Neural cell (in vitro differentiated cells): ENCODE measurements at regions not wholly inside any gene's neighbourhood (a gene's known extent, or its start where the extent isn't known, plus 50 kb on each side); places are given as distances from the start of the nearest gene placed in this dataset.

Experiments
- H2AFZ ChIP-seq: fragments of 200-600, 300-800 bp; sonication (generic), shearing (Covaris generic); 2 replicates; pipeline ENCODE4 v1.6.0; 2014; ENCODE audit warnings: low read depth, mild to moderate bottlenecking, antibody characterized with exemption, low read length, moderate library complexity
- H3F3A ChIP-seq: fragments of 200-600 bp; shearing (Covaris generic); 2 replicates; pipeline ENCODE4 v1.6.1; 2016; ENCODE audit warnings: mild to moderate bottlenecking, moderate library complexity, mixed read lengths, antibody characterized with exemption, low read length; ENCODE audit not compliant: insufficient read depth, poor library complexity, severe bottlenecking
- H3K27ac ChIP-seq: fragments of 200-600, 300-800 bp; sonication (generic), shearing (Covaris generic); 2 replicates; pipeline ENCODE4 v1.5.1; 2014; ENCODE audit warnings: mild to moderate bottlenecking, low read length, moderate library complexity
- H3K27me3 ChIP-seq: fragments of 300-800, 200-600 bp; sonication (generic), shearing (Covaris generic); 2 replicates; pipeline ENCODE4 v1.6.0; 2014; ENCODE audit warnings: mild to moderate bottlenecking, low read depth, low read length, moderate library complexity; ENCODE audit not compliant: insufficient read depth
- H3K36me3 ChIP-seq: fragments of 300-800, 200-600 bp; sonication (generic), shearing (Covaris generic); 2 replicates; pipeline ENCODE4 v1.5.1; 2014; ENCODE audit warnings: mild to moderate bottlenecking, antibody characterized with exemption, low read length, moderate library complexity; ENCODE audit not compliant: insufficient read depth
- H3K4me2 ChIP-seq: fragments of 300-800, 200-600 bp; sonication (generic), shearing (Covaris generic); 2 replicates; pipeline ENCODE4 v1.6.0; 2014; ENCODE audit warnings: mild to moderate bottlenecking, low read length
- H3K4me3 ChIP-seq: fragments of 300-800, 200-600 bp; sonication (generic), shearing (Covaris generic); 2 replicates; pipeline ENCODE4 v1.5.1; 2014; ENCODE audit warnings: mild to moderate bottlenecking, low read length, moderate library complexity
- H3K79me2 ChIP-seq: fragments of 200-600 bp; shearing (Covaris generic); replicated peaks from 2 replicates; pipeline ENCODE4 v1.6.0; 2014; ENCODE audit warnings: mild to moderate bottlenecking, low read length, moderate library complexity; ENCODE audit not compliant: insufficient read depth
- H3K9ac ChIP-seq: fragments of 300-800, 200-600 bp; sonication (generic), shearing (Covaris generic); 2 replicates; pipeline ENCODE4 v1.6.1; 2016; ENCODE audit warnings: mild to moderate bottlenecking, low read length, mixed read lengths
- H3K9me2 ChIP-seq: fragments of 200-600 bp; shearing (Covaris generic); 2 replicates; pipeline ENCODE4 v1.6.1; 2016; ENCODE audit warnings: mild to moderate bottlenecking, low read length, mixed read lengths; ENCODE audit not compliant: insufficient read depth
- H3K9me3 ChIP-seq: fragments of 200-600, 300-800 bp; sonication (generic), shearing (Covaris generic); 2 replicates; pipeline ENCODE4 v1.6.1; 2016; ENCODE audit warnings: mild to moderate bottlenecking, mixed run types, low read length, moderate library complexity, mixed read lengths
- H4K20me1 ChIP-seq: fragments of 200-600 bp; shearing (Covaris generic); 2 replicates; pipeline ENCODE4 v1.6.1; 2016; ENCODE audit warnings: mild to moderate bottlenecking, mixed run types; ENCODE audit not compliant: insufficient read depth
- CTCF ChIP-seq: fragments of 450-650 bp; IDR thresholded peaks from 2 replicates; pipeline ENCODE4 v1.5.1; 2014; ENCODE audit warnings: antibody characterized with exemption, mild to moderate bottlenecking, moderate library complexity; ENCODE audit not compliant: poor library complexity, severe bottlenecking
- EP300 ChIP-seq: fragments of 450-650 bp; conservative IDR thresholded peaks from 2 replicates; pipeline ENCODE4 v1.6.1; 2014; ENCODE audit warnings: antibody characterized with exemption, mild to moderate bottlenecking, moderate library complexity; ENCODE audit not compliant: poor library complexity, severe bottlenecking
- EZH2 ChIP-seq: fragments of 200-600, 300-800 bp; shearing (Covaris generic), sonication (generic); IDR thresholded peaks from 2 replicates; pipeline ENCODE4 v1.6.1; 2014; ENCODE audit warnings: antibody characterized with exemption, low read length, borderline replicate concordance, mild to moderate bottlenecking; ENCODE audit not compliant: insufficient read depth, poor library complexity, severe bottlenecking
- MXI1 ChIP-seq: fragments of 450-650 bp; conservative IDR thresholded peaks from 2 replicates; pipeline ENCODE4 v1.6.1; 2014; ENCODE audit warnings: antibody characterized with exemption, mild to moderate bottlenecking; ENCODE audit not compliant: poor library complexity, severe bottlenecking
- POLR2AphosphoS5 ChIP-seq: IDR thresholded peaks from 2 replicates; pipeline ENCODE4 v1.6.1; 2012
- RAD21 ChIP-seq: fragments of 450-650 bp; conservative IDR thresholded peaks from 2 replicates; pipeline ENCODE4 v1.6.1; 2014; ENCODE audit warnings: antibody characterized with exemption, mild to moderate bottlenecking, moderate library complexity
- REST ChIP-seq: IDR thresholded peaks from 2 replicates; pipeline ENCODE4 v1.6.1; 2012; ENCODE audit warnings: borderline replicate concordance
- SMC3 ChIP-seq: fragments of 450-650 bp; conservative IDR thresholded peaks from 2 replicates; pipeline ENCODE4 v1.6.1; 2014; ENCODE audit warnings: antibody characterized with exemption, mild to moderate bottlenecking, moderate library complexity; ENCODE audit not compliant: poor library complexity
- TAF1 ChIP-seq: IDR thresholded peaks from 2 replicates; pipeline ENCODE4 v1.6.1; 2012; ENCODE audit warnings: low read depth

GRCh38 chr21:36639769-36640168 lies 59.1 kb upstream of the SIM2 start:
- no peaks in the 10 kb centered on the region for H3F3A ChIP-seq
- H3K27ac ChIP-seq: no peak overlapping the region
- H3K9me2 ChIP-seq: no peaks in the 10 kb centered on the region
- no peak overlapping the region for H3K4me3 ChIP-seq
- TF ChIP-seq RAD21 (no peak), TAF1 (no peak), REST (no peak), SMC3 (no peak), EZH2 (no peak), CTCF (no peak), POLR2AphosphoS5 (no peak), EP300 (no peak), MXI1 (no peak)
- H3K9me3 ChIP-seq: peaks cover 4% of the 10 kb centered on the region
- no peak overlapping the region for H2AFZ ChIP-seq
- no peaks in the 10 kb centered on the region for H3K27me3 ChIP-seq
- no peaks in the 10 kb centered on the region for H3K36me3 ChIP-seq
- H3K79me2 ChIP-seq: no peaks in the 10 kb centered on the region
- H4K20me1 ChIP-seq: no peaks in the 10 kb centered on the region
- H3K4me2 ChIP-seq: no peak overlapping the region
- H3K9ac ChIP-seq: no peak overlapping the region

GRCh38 chr21:36640174-36640720 lies 58.7 kb upstream of the SIM2 start:
- Histone ChIP-seq H3K27me3 (no peaks in the 10 kb centered on the region), H3K36me3 (no peaks in the 10 kb centered on the region), H3K4me2 (no peak overlapping the region), H3K9ac (no peak overlapping the region), H3K9me2 (no peaks in the 10 kb centered on the region), H3K9me3 (peaks cover 4% of the 10 kb centered on the region), H2AFZ (no peak overlapping the region), H3K79me2 (no peaks in the 10 kb centered on the region), H4K20me1 (no peaks in the 10 kb centered on the region), H3K27ac (no peak overlapping the region), H3F3A (no peaks in the 10 kb centered on the region), H3K4me3 (no peak overlapping the region)
- TF ChIP-seq POLR2AphosphoS5: no peak
- no peak for TF ChIP-seq EP300
- TF ChIP-seq SMC3: no peak
- no peak for TF ChIP-seq EZH2
- TF ChIP-seq MXI1: no peak
- no peak for TF ChIP-seq RAD21
- TF ChIP-seq CTCF: no peak
- no peak for TF ChIP-seq TAF1
- TF ChIP-seq REST: no peak
